ENCODE measurements at regions not wholly inside any gene's neighbourhood (a gene's known extent, or its start where the extent isn't known, plus 50 kb on each side); places are given as distances from the start of the nearest gene placed in this dataset.

GRCh38 chr3:139248593-139249255 is 95.1 kb upstream of the MRPS22 start (continued):
- no peak for TF ChIP-seq ZBTB49 (tag by site-specific recombination; IDR thresholded peaks at IDR 0.05; ENCODE audit: low read depth)
- TF ChIP-seq MYNN (tag by site-specific recombination; IDR thresholded peaks at IDR 0.05; ENCODE audit: borderline replicate concordance) = no peak
- TF ChIP-seq ZNF18 (tag by site-specific recombination; IDR thresholded peaks at IDR 0.05) = no peak

- ChIA-PET CTCF (no interaction called here), POLR2A (no interaction called here)
- H3K9me3 ChIP-seq (ENCODE audit: control insufficient read depth, insufficient read depth, low read depth, low read length) = no peaks in the 10 kb centered on the region
- H3K27ac ChIP-seq (ENCODE audit: extremely low read depth, low read depth, low read length) = no peak overlapping the region
- no peaks in the 10 kb centered on the region for H3K4me1 ChIP-seq (ENCODE audit: control insufficient read depth, insufficient read depth, low read length)
- no peak for TF ChIP-seq ZNF585B (tag by site-specific recombination; IDR thresholded peaks at IDR 0.05)
- no peak for TF ChIP-seq ZNF202 (tag by site-specific recombination; IDR thresholded peaks at IDR 0.05; ENCODE audit: borderline replicate concordance)
- no peak for TF ChIP-seq ZNF18 (tag by site-specific recombination; IDR thresholded peaks at IDR 0.05)
- no peak for TF ChIP-seq PRDM10 (tag by site-specific recombination; IDR thresholded peaks at IDR 0.05)
- TF ChIP-seq ZNF121 (tag by site-specific recombination; IDR thresholded peaks at IDR 0.05) = no peak
- H3K36me3 ChIP-seq (ENCODE audit: control insufficient read depth in 2 of 2, insufficient read depth in 1 of 2, low read length in 2 of 2) = no peaks in the 10 kb centered on the region
- H3K4me3 ChIP-seq (ENCODE audit: low read depth, low read length) = no peak overlapping the region
Observed at GRCh38 chr3:139251529-139251928, 92.3 kb upstream of the MRPS22 start.

GRCh38 chr3:139252719-139253118 is 91.1 kb upstream of the MRPS22 start:
- Histone ChIP-seq H3K9me3 (ENCODE audit: control insufficient read depth, insufficient read depth, low read depth, low read length) (no peaks in the 10 kb centered on the region), H3K36me3 (ENCODE audit: control insufficient read depth in 2 of 2, insufficient read depth in 1 of 2, low read length in 2 of 2) (no peaks in the 10 kb centered on the region), H3K4me3 (ENCODE audit: low read depth, low read length) (no peak overlapping the region), H3K4me1 (ENCODE audit: control insufficient read depth, insufficient read depth, low read length) (no peaks in the 10 kb centered on the region), H3K27ac (ENCODE audit: extremely low read depth, low read depth, low read length) (no peak overlapping the region)
- POLR2A ChIA-PET = interaction anchor here (0.5 kb wide), 1 partner anchor 531 kb away, joined by 7 read pairs; no protein-coding TSS in a partner anchor
- CTCF ChIA-PET = no interaction called here
- TF ChIP-seq HIC1 (tag by site-specific recombination; IDR thresholded peaks at IDR 0.05) (no peak), ZNF768 (tag by site-specific recombination; IDR thresholded peaks at IDR 0.05) (no peak), ZBTB44 (tag by site-specific recombination; IDR thresholded peaks at IDR 0.05) (no peak), ZNF843 (tag by site-specific recombination; IDR thresholded peaks at IDR 0.05) (no peak), ZNF148 (tag by site-specific recombination; IDR thresholded peaks at IDR 0.05; ENCODE audit: borderline replicate concordance) (no peak), ZNF169 (tag by site-specific recombination; IDR thresholded peaks at IDR 0.05) (no peak), ZFP37 (tag by site-specific recombination; IDR thresholded peaks at IDR 0.05) (no peak), EGR2 (tag by site-specific recombination; IDR thresholded peaks at IDR 0.05; ENCODE audit: low read depth) (no peak)
